Esophagus squamous epithelium (tissue), 4 donors: ENCODE measurements at regions not wholly inside any gene's neighbourhood (a gene's known extent, or its start where the extent isn't known, plus 50 kb on each side); places are given as distances from the start of the nearest gene placed in this dataset.

Source experiments
- CTCF ChIP-seq, 6 experiments: fragments of 450-650 bp in 4 of 6; fragments of 200-600 bp in 2 of 6; sonication (generic) in 2 of 6; IDR thresholded peaks; one replicate each; pipeline ENCODE4 v1.5.1; 2016 to 2019; ENCODE audit warnings: antibody characterized with exemption in 6 of 6, mild to moderate bottlenecking in 4 of 6, moderate library complexity in 4 of 6
- POLR2A ChIP-seq, 4 donors: fragments of 450-650 bp; IDR thresholded peaks; one replicate each; pipeline ENCODE4 v1.6.1; 2017; ENCODE audit warnings: antibody characterized with exemption in 4 of 4, mild to moderate bottlenecking in 4 of 4, moderate library complexity in 3 of 4

- no peak for TF ChIP-seq POLR2A (IDR thresholded peaks at IDR 0.05)
- TF ChIP-seq CTCF (IDR thresholded peaks at IDR 0.05): no peak
Measured at GRCh38 chr2:23231865-23232264, 153.1 kb upstream of the KLHL29 start.
